Smooth muscle cell (in vitro differentiated cells): ENCODE measurements at regions not wholly inside any gene's neighbourhood (a gene's known extent, or its start where the extent isn't known, plus 50 kb on each side); places are given as distances from the start of the nearest gene placed in this dataset.
"Not testable (repeated sequence)": the region's sequence is repeated elsewhere in the genome, so short reads cannot be mapped to it uniquely, and the experiment has no call there.

Experiments
- DNase-seq: peaks from one replicate; lab custom pipeline; 2025; ENCODE audit not compliant: unreplicated experiment; lab: John Stamatoyannopoulos, UW
- H2AFZ ChIP-seq: fragments of 200-600 bp; sonication (generic); 2 replicates; pipeline ENCODE4 v1.6.0; 2016; ENCODE audit warnings: antibody characterized with exemption, low read depth, mild to moderate bottlenecking
- H3F3A ChIP-seq: fragments of 200-600 bp; sonication (generic); 2 replicates; pipeline ENCODE4 v1.6.0; 2017; ENCODE audit warnings: antibody characterized with exemption, low read depth
- H3K27ac ChIP-seq: fragments of 200-600 bp; sonication (generic); 2 replicates; pipeline ENCODE4 v1.5.1; 2016; ENCODE audit warnings: low read depth, mild to moderate bottlenecking
- H3K27me3 ChIP-seq: fragments of 200-600 bp; sonication (generic); 2 replicates; pipeline ENCODE4 v1.6.1; 2016; ENCODE audit warnings: low read depth, mild to moderate bottlenecking
- H3K36me3 ChIP-seq: fragments of 200-600 bp; sonication (generic); 2 replicates; pipeline ENCODE4 v1.5.1; 2016; ENCODE audit warnings: low read depth
- H3K4me1 ChIP-seq: fragments of 200-600 bp; sonication (generic); 2 replicates; pipeline ENCODE4 v1.5.1; 2016; ENCODE audit warnings: low read depth
- H3K4me2 ChIP-seq: fragments of 200-600 bp; sonication (generic); 2 replicates; pipeline ENCODE4 v1.6.0; 2016; ENCODE audit warnings: mild to moderate bottlenecking
- H3K4me3 ChIP-seq: fragments of 200-600 bp; sonication (generic); 2 replicates; pipeline ENCODE4 v1.5.1; 2016; ENCODE audit warnings: mild to moderate bottlenecking
- H3K79me2 ChIP-seq: fragments of 200-600 bp; sonication (generic); 2 replicates; pipeline ENCODE4 v1.6.0; 2016; ENCODE audit warnings: low read depth, mild to moderate bottlenecking
- H3K9ac ChIP-seq: fragments of 200-600 bp; sonication (generic); 2 replicates; pipeline ENCODE4 v1.6.0; 2016; ENCODE audit warnings: low read depth
- H3K9me3 ChIP-seq: fragments of 200-600 bp; sonication (generic); replicated peaks from 2 replicates; pipeline ENCODE4 v1.5.1; 2016; ENCODE audit warnings: low read depth
- H4K20me1 ChIP-seq: fragments of 200-600 bp; sonication (generic); 2 replicates; pipeline ENCODE4 v1.6.0; 2016; ENCODE audit warnings: low read depth
- WGBS: methylation state at CpG from one replicate; pipeline ENCODE4 v1.1.7; 2016; ENCODE audit warnings: low lambda C conversion rate; 5-methylcytosine and 5-hydroxymethylcytosine counted together
- TF ChIP-seq, protein P1 (sequence below): fragments of 200-600 bp; sonication (generic); IDR thresholded peaks from 2 replicates; pipeline ENCODE4 v1.5.1; 2017; ENCODE audit warnings: borderline replicate concordance, mild to moderate bottlenecking, antibody characterized with exemption; ENCODE audit not compliant: insufficient read depth, poor library complexity, severe bottlenecking

- Histone ChIP-seq H4K20me1 (no peaks in the 10 kb centered on the region), H3K79me2 (no peaks in the 10 kb centered on the region), H2AFZ (no peak overlapping the region), H3K27me3 (no peaks in the 10 kb centered on the region), H3K4me3 (no peak overlapping the region), H3K9me3 (peaks cover 9% of the 10 kb centered on the region), H3F3A (no peaks in the 10 kb centered on the region), H3K36me3 (no peaks in the 10 kb centered on the region), H3K4me1 (no peaks in the 10 kb centered on the region), H3K27ac (peak overlapping the region; percentile 53), H3K9ac (no peak overlapping the region), H3K4me2 (no peak overlapping the region)
- WGBS, result 94% methylated on average over 5 of the region's 5 CpGs
- TF ChIP-seq, protein P1, sequence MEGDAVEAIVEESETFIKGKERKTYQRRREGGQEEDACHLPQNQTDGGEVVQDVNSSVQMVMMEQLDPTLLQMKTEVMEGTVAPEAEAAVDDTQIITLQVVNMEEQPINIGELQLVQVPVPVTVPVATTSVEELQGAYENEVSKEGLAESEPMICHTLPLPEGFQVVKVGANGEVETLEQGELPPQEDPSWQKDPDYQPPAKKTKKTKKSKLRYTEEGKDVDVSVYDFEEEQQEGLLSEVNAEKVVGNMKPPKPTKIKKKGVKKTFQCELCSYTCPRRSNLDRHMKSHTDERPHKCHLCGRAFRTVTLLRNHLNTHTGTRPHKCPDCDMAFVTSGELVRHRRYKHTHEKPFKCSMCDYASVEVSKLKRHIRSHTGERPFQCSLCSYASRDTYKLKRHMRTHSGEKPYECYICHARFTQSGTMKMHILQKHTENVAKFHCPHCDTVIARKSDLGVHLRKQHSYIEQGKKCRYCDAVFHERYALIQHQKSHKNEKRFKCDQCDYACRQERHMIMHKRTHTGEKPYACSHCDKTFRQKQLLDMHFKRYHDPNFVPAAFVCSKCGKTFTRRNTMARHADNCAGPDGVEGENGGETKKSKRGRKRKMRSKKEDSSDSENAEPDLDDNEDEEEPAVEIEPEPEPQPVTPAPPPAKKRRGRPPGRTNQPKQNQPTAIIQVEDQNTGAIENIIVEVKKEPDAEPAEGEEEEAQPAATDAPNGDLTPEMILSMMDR, result no peak
- no peak for DNase-seq
These were observed 101.4 kb downstream of the TMEM167A start for GRCh38 chr5:82975812-82976211.

- Histone ChIP-seq H3K4me2 (no peak overlapping the region), H3K4me1 (no peaks in the 10 kb centered on the region), H4K20me1 (no peaks in the 10 kb centered on the region), H3K9ac (no peak overlapping the region), H3K79me2 (no peaks in the 10 kb centered on the region), H3K27me3 (no peaks in the 10 kb centered on the region), H3K27ac (peak overlapping the region; percentile 38), H2AFZ (no peak overlapping the region), H3K9me3 (peaks cover 9% of the 10 kb centered on the region), H3F3A (no peaks in the 10 kb centered on the region), H3K36me3 (no peaks in the 10 kb centered on the region), H3K4me3 (no peak overlapping the region)
- WGBS, result 90% methylated on average over 9 of the region's 9 CpGs
- TF ChIP-seq, protein P1, result no peak
- DNase-seq, result no peak
These were observed 101.8 kb downstream of the TMEM167A start for GRCh38 chr5:82975396-82975795.

DNA sequence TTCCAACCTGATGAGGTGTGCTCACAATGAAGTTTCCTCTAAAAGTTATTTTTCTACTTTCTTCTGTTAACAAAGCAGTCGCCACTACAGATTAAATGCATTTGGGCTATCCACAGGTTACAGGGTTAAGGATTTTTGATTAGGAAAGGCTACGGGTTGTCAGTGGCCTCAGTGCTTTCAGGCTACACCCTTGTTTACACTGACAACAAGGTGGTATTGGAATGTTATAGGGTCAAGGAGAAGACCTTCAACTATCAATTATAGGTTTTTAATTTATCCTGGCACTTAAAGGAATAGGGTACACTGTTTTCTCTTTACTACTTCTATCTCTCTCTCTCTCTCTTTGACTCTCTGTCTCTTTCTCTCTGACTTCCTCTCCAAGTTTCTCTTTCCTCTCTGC is 102.8 kb downstream of the TMEM167A start:
- not testable (repeated sequence) for H4K20me1 ChIP-seq, H3F3A ChIP-seq, H2AFZ ChIP-seq, H3K4me2 ChIP-seq, H3K27ac ChIP-seq, H3K9ac ChIP-seq, H3K4me1 ChIP-seq, H3K4me3 ChIP-seq, H3K36me3 ChIP-seq, H3K79me2 ChIP-seq, H3K27me3 ChIP-seq, DNase-seq, H3K9me3 ChIP-seq
- 89% methylated on average over 2 of the region's 2 CpGs for WGBS

DNA sequence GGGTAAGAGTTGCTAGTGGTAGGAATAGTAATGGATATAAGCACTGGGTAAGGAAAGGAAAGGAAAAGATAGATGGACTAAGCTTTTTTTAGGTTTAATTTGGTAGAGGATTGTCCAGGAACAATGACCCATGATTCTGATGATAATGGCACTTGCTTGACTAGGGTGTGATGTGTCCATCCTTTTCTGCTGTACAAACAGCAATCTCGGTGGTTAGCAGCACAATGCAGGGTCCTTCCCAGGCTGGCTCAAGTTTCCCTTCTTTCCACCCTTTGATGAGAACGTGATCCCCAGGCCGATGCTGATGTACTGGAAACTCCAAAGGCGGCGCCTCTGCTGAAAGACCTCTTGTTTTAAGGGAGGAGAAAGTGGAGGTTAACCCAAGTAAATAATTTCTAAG is 105.3 kb downstream of the TMEM167A start:
- Histone ChIP-seq H3K9me3 (peaks cover 9% of the 10 kb centered on the region), H3K4me3 (no peak overlapping the region), H3F3A (no peaks in the 10 kb centered on the region), H3K4me1 (no peaks in the 10 kb centered on the region), H3K4me2 (no peak overlapping the region), H2AFZ (no peak overlapping the region), H3K27ac (no peak overlapping the region), H3K79me2 (no peaks in the 10 kb centered on the region), H3K9ac (no peak overlapping the region), H3K27me3 (no peaks in the 10 kb centered on the region), H4K20me1 (no peaks in the 10 kb centered on the region), H3K36me3 (no peaks in the 10 kb centered on the region)
- TF ChIP-seq, protein P1, result no peak
- DNase-seq, result no peak
- WGBS, result 93% methylated on average over 5 of the region's 5 CpGs

DNA sequence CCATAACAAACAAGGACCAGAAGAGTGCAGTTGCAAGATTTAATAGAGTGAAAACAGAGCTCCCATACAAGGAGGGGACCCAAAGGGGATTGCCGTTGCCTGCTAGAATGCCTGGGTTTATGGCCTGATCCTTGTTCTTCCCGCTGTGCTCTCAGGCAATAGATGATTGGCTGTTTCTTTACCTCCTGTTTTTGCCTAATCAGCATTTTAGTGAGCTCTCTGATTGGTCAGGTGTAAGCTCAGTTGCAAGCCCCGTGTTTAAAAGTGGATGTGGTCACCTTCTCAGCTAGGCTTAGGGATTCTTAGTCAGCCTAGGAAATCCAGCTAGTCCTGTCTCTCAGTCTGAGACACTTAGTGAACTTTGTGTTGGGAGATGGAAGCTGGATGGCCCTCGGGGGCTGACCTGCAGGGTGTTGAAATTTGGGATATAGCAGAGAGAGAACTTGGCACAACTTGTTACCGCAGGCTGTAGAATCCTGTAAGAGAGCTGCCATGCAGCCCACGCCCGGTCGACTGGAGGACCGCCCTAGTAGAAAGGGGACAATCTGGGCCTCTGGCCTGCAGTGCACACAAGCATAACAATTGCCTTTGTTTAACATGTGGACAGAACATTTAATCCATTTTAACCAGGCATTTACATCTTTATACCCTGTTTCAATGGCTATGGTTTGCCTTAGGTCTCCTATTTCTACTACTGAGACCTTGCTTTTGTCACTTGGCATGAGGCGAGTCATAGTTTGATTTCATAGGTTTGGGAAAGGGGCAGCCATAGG is 106.0 kb downstream of the TMEM167A start:
- H3K27ac ChIP-seq, H4K20me1 ChIP-seq, DNase-seq, H3K9me3 ChIP-seq, H3K36me3 ChIP-seq, H3K4me3 ChIP-seq, H3K27me3 ChIP-seq, H3F3A ChIP-seq, H3K79me2 ChIP-seq, H3K9ac ChIP-seq, H3K4me2 ChIP-seq, H2AFZ ChIP-seq, H3K4me1 ChIP-seq: not testable (repeated sequence)
- WGBS, result 94% methylated on average over 10 of the region's 10 CpGs

GRCh38 chr5:82969221-82969976 is 107.8 kb downstream of the TMEM167A start:
- H3K4me1 ChIP-seq, H3K4me2 ChIP-seq, H3K79me2 ChIP-seq, H4K20me1 ChIP-seq, H3K9ac ChIP-seq, H2AFZ ChIP-seq, H3F3A ChIP-seq, DNase-seq, H3K9me3 ChIP-seq, H3K27me3 ChIP-seq, H3K4me3 ChIP-seq, H3K36me3 ChIP-seq: not testable (repeated sequence)
- WGBS, result 82% methylated on average over 6 of the region's 6 CpGs
- H3K27ac ChIP-seq, result peak overlapping the region; percentile 79
